GM13976 (cell line): ENCODE measurements at regions not wholly inside any gene's neighbourhood (a gene's known extent, or its start where the extent isn't known, plus 50 kb on each side); places are given as distances from the start of the nearest gene placed in this dataset.

Experiments
- DNase-seq: peaks from one replicate; pipeline ENCODE4 v3.0.0; 2012; ENCODE audit warnings: low spot score
- CTCF ChIP-seq: IDR thresholded peaks from 2 replicates; pipeline ENCODE4 v1.5.1; 2012; ENCODE audit warnings: borderline replicate concordance, mild to moderate bottlenecking; ENCODE audit not compliant: insufficient read depth; ENCODE audit errors: extremely low read depth, missing control alignments, control extremely low read depth
- in situ Hi-C: fragments of 300-500 bp; cut with MboI; formaldehyde crosslinking; loops from one replicate; pipeline ENCODE4 v1.12.0; 2022; ENCODE audit warnings: low sequenced_read_pairs, mixed read lengths, inconsistent platforms; ENCODE audit not compliant: unreplicated experiment

- no peak for DNase-seq
- TF ChIP-seq CTCF: no peak
- in situ Hi-C loops: no loop called here
These were observed 87.7 kb upstream of the FOXG1 start for GRCh38 chr14:28678887-28679286.

GRCh38 chr14:28681681-28682080 lies 84.9 kb upstream of the FOXG1 start:
- no peak for DNase-seq
- TF ChIP-seq CTCF: no peak
- in situ Hi-C loops: no loop called here

- in situ Hi-C loops: no loop called here
- DNase-seq: no peak
- no peak for TF ChIP-seq CTCF
These were observed 76.4 kb upstream of the FOXG1 start for GRCh38 chr14:28690029-28690692.

- TF ChIP-seq CTCF: no peak
- in situ Hi-C loops: no loop called here
- DNase-seq: no peak
These were observed 71.5 kb upstream of the FOXG1 start for GRCh38 chr14:28695109-28695508.

GRCh38 chr14:28701733-28702132 lies 64.9 kb upstream of the FOXG1 start:
- DNase-seq: no peak
- no peak for TF ChIP-seq CTCF
- in situ Hi-C loops: no loop called here

- in situ Hi-C loops: no loop called here
- no peak for DNase-seq
- TF ChIP-seq CTCF: no peak
These were observed 63.1 kb upstream of the FOXG1 start for GRCh38 chr14:28703482-28703881.
